Mammary epithelial cell (primary cell): ENCODE measurements at regions not wholly inside any gene's neighbourhood (a gene's known extent, or its start where the extent isn't known, plus 50 kb on each side); places are given as distances from the start of the nearest gene placed in this dataset.

ENCODE experiments used
- CTCF ChIP-seq, 2 donors: IDR thresholded peaks in 1 of 2; conservative IDR thresholded peaks in 1 of 2; 2 replicates each; pipeline ENCODE4 v1.5.1; 2011 to 2012; ENCODE audit warnings: inconsistent platforms in 2 of 2, low read length in 2 of 2, mild to moderate bottlenecking in 2 of 2, control low read depth in 1 of 2, low read depth in 1 of 2; ENCODE audit not compliant: insufficient read depth in 1 of 2; ENCODE audit errors: extremely low read depth in 1 of 2
- EZH2 ChIP-seq: IDR thresholded peaks from 2 replicates; pipeline ENCODE4 v1.6.1; 2012; ENCODE audit warnings: low read length, inconsistent platforms, borderline replicate concordance

DNA sequence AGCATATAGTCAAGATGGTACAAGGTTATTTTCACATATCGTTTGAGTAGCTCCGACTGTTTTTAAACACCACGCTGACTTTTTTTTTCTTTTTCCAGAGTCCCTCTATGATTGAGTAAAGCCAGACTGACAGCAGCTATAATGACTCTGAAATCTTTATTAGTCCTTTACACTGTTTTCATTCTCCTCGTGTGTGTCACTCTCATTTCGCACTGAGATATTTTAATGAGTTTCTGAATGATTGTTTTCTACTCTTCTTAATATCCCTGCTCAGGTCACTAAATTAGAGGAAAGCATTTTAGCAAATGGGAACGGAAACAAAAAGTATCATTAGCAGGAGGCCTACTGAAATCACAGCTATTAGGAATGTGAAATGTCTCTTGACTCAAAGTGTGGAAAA is 162.3 kb upstream of the MTPN start:
- TF ChIP-seq CTCF (conservative IDR thresholded peaks at IDR 0.05 in 1 of 2, IDR thresholded peaks at IDR 0.05 in 1 of 2; ENCODE audit: extremely low read depth in 1 of 2, insufficient read depth in 1 of 2, low read depth in 1 of 2, low read length in 2 of 2) (no peak), EZH2 (no peak)
